Stimulated activated CD4-positive, alpha-beta T cell treated with anti-CD3 and anti-CD28 coated beads, Interleukin-12 subunit alpha, Interleukin-12 subunit beta, amount 100 ng/mL, for 24 hours (primary cell): ENCODE measurements at regions not wholly inside any gene's neighbourhood (a gene's known extent, or its start where the extent isn't known, plus 50 kb on each side); places are given as distances from the start of the nearest gene placed in this dataset.
A peak's percentile ranks its signal among the peaks of the same experiment; 100 is the strongest.

Experiments used
- DNase-seq, 2 experiments: peaks; one replicate each; pipeline ENCODE4 v3.0.0-alpha.2; 2020; ENCODE audit warnings: low read depth in 2 of 2

DNA sequence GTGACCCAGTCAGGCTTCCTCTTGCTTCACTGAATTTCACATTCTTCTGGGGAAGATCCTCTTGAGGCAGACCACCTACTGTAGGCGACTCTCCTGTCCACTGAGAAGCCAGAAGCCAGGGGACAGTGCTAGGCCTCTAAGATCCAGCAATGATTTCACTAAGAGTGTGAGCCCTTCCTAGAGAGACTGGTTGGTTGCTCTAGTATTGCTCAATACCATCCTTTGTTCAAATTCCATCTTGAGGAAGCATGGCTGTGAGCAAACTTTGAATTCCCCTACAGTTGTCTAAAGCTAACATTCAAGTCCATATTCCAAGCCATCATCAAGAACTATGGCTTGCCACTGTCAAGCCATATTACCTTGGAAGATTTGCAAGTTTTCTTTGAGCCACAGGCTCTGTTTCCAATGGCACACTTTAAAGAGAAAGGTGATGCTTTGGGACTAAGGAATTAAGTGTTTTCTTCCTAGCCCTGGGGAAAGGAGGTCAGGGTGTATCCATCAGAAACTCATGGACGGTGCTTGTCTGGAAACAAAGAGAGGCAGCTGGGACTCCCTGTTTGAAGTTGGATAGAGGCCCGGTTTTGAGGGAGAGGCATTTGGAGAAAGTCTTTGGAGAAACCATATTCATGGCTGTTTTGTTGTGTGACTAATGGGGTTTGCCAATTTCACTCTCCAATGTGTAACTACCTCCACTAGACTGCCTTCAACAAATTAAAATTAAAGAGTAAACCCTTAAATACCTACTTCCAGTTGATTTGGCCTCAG, 1217.9 kb downstream of the VRK1 start:
- DNase-seq, result no peak

- DNase-seq, result no peak
Observed at GRCh38 chr14:98015921-98016320, 1218.7 kb downstream of the VRK1 start.

- DNase-seq, result peak in 1 of 2 experiments; percentile 7
Observed at GRCh38 chr14:98018628-98019027, 1221.4 kb downstream of the VRK1 start.

GRCh38 chr14:98022541-98023520, 1225.6 kb downstream of the VRK1 start:
- DNase-seq, result no peak

DNA sequence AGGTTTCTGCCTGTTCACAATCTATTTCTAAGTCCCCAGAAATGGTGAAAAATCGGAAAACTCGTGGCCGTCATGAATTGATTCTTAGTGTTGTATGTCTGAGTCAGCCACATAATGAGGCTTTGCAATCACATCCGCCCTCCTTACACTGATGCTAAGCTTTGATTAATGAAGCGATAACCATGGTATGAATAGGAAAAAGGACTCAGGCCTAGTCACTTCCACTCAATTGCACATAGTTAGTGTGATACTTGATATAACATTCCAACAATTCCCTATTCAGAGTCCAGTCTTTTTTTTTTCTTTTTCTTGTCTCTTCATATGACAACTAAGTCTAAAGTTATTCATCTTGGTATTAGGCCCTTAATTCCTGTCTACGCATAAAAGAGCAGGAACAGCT, 1231.0 kb downstream of the VRK1 start:
- DNase-seq, result no peak

DNA sequence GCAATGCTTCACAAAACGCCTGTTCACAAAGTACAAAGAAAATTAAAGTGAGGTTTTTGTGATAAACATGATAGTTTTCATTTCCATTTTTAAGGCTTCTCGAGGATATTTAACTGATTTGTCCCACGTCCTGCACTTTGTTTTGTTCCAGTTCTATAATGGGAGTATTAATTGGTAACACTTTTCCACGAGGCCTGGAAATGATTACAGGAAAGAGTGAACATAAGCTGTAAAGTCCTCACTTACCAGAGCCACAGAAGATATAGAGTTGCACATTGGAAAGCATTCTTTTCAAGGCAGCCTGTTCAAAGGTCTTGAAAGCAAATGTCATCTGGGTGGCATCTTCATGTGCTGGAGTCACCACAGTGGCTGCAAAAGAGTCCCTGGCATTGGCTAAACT, 1236.6 kb downstream of the BCL11B start:
- no peak for DNase-seq

- no peak for DNase-seq
Observed at GRCh38 chr14:98037831-98038230, 1234.2 kb downstream of the BCL11B start.

GRCh38 chr14:98056946-98057345, 1215.1 kb downstream of the BCL11B start:
- DNase-seq, result no peak

GRCh38 chr14:98059106-98059505, 1212.9 kb downstream of the BCL11B start:
- no peak for DNase-seq

- no peak for DNase-seq
Observed at GRCh38 chr14:98062083-98062482, 1209.9 kb downstream of the BCL11B start.

GRCh38 chr14:98069712-98070171, 1202.3 kb downstream of the BCL11B start:
- DNase-seq, result no peak

- DNase-seq, result no peak
Observed at GRCh38 chr14:98070536-98070935, 1201.5 kb downstream of the BCL11B start.

GRCh38 chr14:98074111-98074510, 1197.9 kb downstream of the BCL11B start:
- no peak for DNase-seq

DNA sequence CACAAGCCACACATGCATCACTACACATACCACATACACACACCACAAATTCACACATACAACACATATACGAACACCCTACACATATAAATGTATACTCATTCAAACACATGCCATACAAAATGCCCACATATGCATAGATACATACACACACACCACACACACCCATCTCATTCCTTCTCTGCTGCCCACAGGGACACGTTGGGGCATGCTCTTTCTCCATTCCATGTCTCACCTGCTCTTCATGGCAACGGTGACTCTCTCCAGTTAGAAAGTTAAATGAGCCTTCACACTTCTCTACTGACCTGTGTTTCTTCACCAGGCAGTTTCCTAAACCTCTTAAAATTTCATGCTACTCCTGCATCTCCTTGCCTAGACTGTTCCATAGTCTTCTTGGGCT, 1194.8 kb downstream of the BCL11B start:
- no peak for DNase-seq

DNA sequence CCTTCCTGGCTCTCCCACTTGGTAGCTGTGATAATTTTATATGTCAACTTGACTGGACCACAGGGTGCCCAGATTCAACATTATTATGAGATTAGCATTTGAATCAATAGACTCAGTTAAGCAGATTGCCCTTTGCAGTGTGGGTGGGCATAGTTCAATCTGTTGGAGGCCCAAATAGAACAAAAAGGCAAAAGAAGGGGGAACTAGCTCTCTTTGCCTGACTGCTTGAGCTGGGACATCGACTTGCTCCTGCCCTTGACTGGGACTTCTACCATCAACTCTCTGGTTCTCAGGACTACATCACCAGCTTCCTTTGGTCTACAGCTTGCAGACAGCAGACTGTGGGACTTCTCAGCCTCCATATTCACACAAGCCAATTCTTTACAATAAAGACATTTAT, 1189.2 kb downstream of the BCL11B start:
- no peak for DNase-seq

DNA sequence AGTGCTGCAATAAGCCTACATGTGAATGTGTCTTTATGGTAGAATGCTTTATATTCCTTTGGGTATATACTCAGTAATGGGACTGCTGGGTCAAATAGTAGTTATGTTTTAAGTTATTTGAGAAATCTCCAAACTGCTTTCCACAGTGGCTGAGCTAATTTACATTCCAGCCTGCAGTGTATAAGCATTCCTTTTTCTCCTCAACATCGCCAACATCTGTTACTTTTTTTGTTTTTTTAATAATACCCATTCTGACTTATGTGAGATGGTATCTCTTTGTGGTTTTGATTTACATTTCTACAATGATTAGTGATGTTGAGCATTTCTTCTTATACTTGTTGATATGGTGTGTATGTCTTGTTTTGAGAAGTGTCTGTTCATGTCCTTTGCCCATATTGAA, 1186.2 kb downstream of the BCL11B start:
- no peak for DNase-seq

DNA sequence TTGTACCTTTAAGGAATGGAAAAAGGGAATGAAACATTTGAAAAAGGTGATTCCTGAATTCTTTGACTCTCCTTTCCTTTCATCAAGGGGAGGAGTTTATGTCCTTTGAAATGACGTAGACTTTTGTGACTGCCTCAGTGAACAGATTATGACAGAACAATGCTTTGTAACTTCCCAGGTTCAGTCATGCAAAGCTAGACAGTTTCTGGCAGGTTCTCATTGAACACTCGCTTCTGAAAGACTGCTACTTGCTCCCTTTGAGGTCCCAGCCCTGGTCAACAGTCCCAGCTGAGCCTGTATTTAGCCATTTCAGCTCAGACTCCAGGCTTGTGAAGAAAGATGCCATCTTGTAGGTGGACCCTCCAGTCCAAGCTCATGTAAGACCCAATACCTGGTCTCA, 1178.9 kb downstream of the BCL11B start:
- DNase-seq, result no peak

DNA sequence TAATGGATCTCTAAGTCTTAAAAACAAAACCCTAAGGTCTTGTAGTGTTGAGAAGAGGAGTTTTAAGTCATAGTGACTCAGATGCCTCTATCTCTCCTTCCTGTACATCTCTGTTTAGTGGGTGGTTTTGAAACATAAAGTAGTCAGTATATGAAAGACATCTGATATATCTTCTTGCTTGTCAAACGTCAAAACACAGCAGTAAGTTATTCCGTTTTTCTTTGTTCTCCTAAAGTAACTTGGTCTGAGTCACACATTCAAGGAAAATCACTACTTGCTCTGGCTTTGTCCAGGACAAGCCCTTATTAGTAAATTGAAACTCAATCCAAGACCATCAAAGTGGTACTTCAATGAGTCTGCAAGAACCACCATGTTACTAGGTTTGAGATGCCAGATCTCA, 1172.5 kb downstream of the BCL11B start:
- no peak for DNase-seq

DNA sequence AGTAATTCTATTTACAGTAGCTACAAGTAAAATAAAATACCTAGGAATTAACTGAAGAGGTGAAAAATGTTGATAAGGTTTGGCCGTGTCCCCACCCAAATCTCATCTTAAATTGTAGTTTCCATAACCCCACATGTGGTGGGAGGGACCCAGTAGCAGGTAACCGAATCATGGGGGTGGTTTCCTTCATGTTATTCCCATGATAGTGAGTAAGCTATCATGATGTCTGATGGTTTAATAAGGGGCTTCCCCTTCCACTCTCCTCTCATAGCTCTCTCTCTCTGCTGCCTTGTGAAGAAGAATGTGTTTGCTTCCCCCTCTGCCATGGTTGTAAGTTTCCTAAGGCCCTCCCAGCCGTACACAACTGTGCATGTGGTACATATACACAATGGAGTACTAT, 1170.7 kb downstream of the BCL11B start:
- DNase-seq, result peak; percentile 5 to 8

DNA sequence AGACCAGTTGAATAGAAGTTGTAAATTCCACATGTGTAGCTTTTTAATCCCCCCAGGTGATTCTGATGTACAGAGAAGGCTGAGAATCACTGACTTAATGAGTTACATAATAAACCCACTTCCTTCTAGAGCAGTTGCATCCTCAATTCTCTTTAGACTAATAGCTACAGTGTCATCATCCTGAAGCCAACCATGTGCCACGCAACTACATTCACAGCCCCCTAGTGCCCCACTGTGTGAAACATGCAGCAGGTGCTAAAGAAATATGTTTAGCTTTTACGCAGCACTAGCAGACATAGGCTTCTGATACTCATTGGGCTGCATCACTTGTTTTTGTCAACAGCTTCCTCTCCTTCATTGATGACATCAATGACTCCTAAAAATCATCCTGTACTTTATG, 1168.3 kb downstream of the BCL11B start:
- no peak for DNase-seq

- no peak for DNase-seq
Observed at GRCh38 chr14:98109326-98109725, 1162.7 kb downstream of the BCL11B start.

- DNase-seq, result no peak
Observed at GRCh38 chr14:98112194-98112780, 1159.7 kb downstream of the BCL11B start.
